22Rv1 (cell line): ENCODE measurements at regions not wholly inside any gene's neighbourhood (a gene's known extent, or its start where the extent isn't known, plus 50 kb on each side); places are given as distances from the start of the nearest gene placed in this dataset.

Source experiments
- H3K27ac ChIP-seq: fragments of 450-650 bp; 2 replicates; pipeline ENCODE4 v1.5.1; 2017
- ZFX ChIP-seq: fragments of 450-650 bp; IDR thresholded peaks from 2 replicates; pipeline ENCODE4 v1.6.1; 2017; ENCODE audit warnings: antibody characterized with exemption, borderline replicate concordance
- TF ChIP-seq, protein P1 (sequence below): fragments of 450-650 bp; IDR thresholded peaks from 2 replicates; pipeline ENCODE4 v1.5.1; 2017; ENCODE audit warnings: mild to moderate bottlenecking

- H3K27ac ChIP-seq = no peak overlapping the region
- TF ChIP-seq, protein P1, sequence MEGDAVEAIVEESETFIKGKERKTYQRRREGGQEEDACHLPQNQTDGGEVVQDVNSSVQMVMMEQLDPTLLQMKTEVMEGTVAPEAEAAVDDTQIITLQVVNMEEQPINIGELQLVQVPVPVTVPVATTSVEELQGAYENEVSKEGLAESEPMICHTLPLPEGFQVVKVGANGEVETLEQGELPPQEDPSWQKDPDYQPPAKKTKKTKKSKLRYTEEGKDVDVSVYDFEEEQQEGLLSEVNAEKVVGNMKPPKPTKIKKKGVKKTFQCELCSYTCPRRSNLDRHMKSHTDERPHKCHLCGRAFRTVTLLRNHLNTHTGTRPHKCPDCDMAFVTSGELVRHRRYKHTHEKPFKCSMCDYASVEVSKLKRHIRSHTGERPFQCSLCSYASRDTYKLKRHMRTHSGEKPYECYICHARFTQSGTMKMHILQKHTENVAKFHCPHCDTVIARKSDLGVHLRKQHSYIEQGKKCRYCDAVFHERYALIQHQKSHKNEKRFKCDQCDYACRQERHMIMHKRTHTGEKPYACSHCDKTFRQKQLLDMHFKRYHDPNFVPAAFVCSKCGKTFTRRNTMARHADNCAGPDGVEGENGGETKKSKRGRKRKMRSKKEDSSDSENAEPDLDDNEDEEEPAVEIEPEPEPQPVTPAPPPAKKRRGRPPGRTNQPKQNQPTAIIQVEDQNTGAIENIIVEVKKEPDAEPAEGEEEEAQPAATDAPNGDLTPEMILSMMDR = no peak
- no peak for TF ChIP-seq ZFX
Observed at GRCh38 chr15:93257920-93258319, 168.9 kb upstream of the RGMA start.

GRCh38 chr15:93253681-93254080 lies 164.7 kb upstream of the RGMA start:
- no peak for TF ChIP-seq ZFX
- TF ChIP-seq, protein P1 = no peak
- H3K27ac ChIP-seq = no peak overlapping the region

GRCh38 chr15:93252780-93253179 lies 163.8 kb upstream of the RGMA start:
- no peak overlapping the region for H3K27ac ChIP-seq
- TF ChIP-seq, protein P1 = no peak
- no peak for TF ChIP-seq ZFX

- no peak overlapping the region for H3K27ac ChIP-seq
- no peak for TF ChIP-seq ZFX
- TF ChIP-seq, protein P1 = no peak
Observed at GRCh38 chr15:93250950-93251349, 161.9 kb upstream of the RGMA start.

GRCh38 chr15:93250209-93250608 lies 161.2 kb upstream of the RGMA start:
- no peak for TF ChIP-seq ZFX
- TF ChIP-seq, protein P1 = no peak
- no peak overlapping the region for H3K27ac ChIP-seq

- H3K27ac ChIP-seq = no peak overlapping the region
- TF ChIP-seq ZFX = no peak
- TF ChIP-seq, protein P1 = no peak
Observed at GRCh38 chr15:93249623-93250022, 160.6 kb upstream of the RGMA start.

GRCh38 chr15:93247466-93248121 lies 158.6 kb upstream of the RGMA start:
- no peak for TF ChIP-seq ZFX
- TF ChIP-seq, protein P1 = no peak
- no peak overlapping the region for H3K27ac ChIP-seq
